VCaP (cell line): ENCODE measurements at regions not wholly inside any gene's neighbourhood (a gene's known extent, or its start where the extent isn't known, plus 50 kb on each side); places are given as distances from the start of the nearest gene placed in this dataset.
"Not testable (repeated sequence)": the region's sequence is repeated elsewhere in the genome, so short reads cannot be mapped to it uniquely, and the experiment has no call there.

Experiments used
- H3K27ac ChIP-seq: fragments of 450-650 bp; 2 replicates; pipeline ENCODE4 v1.5.1; 2017
- CTCF ChIP-seq: fragments of 450-650 bp; conservative IDR thresholded peaks from 2 replicates; pipeline ENCODE4 v1.5.1; 2017; ENCODE audit warnings: mild to moderate bottlenecking, moderate library complexity

GRCh38 chr22:26945565-26945964 is 288.2 kb downstream of the MIAT start:
- TF ChIP-seq CTCF, result no peak
- no peak overlapping the region for H3K27ac ChIP-seq

- H3K27ac ChIP-seq, result no peak overlapping the region
- no peak for TF ChIP-seq CTCF
Measured at GRCh38 chr22:26949193-26949592, 291.8 kb downstream of the MIAT start.

GRCh38 chr22:26951139-26951538 is 293.8 kb downstream of the MIAT start:
- not testable (repeated sequence) for H3K27ac ChIP-seq

GRCh38 chr22:26952004-26952403 is 294.6 kb downstream of the MIAT start:
- no peak overlapping the region for H3K27ac ChIP-seq

GRCh38 chr22:26952451-26953011 is 295.1 kb downstream of the MIAT start:
- no peak overlapping the region for H3K27ac ChIP-seq
- no peak for TF ChIP-seq CTCF

More at GRCh38 chr22:26952004-26952403, 294.6 kb downstream of the MIAT start:
- no peak for TF ChIP-seq CTCF

GRCh38 chr22:26953012-26953883 is 295.9 kb downstream of the MIAT start:
- no peak overlapping the region for H3K27ac ChIP-seq
- no peak for TF ChIP-seq CTCF

- no peak for TF ChIP-seq CTCF
- H3K27ac ChIP-seq, result no peak overlapping the region
Measured at GRCh38 chr22:26956371-26956770, 299.0 kb downstream of the MIAT start.

- no peak for TF ChIP-seq CTCF
- H3K27ac ChIP-seq, result no peak overlapping the region
Measured at GRCh38 chr22:26957176-26957575, 299.8 kb downstream of the MIAT start.
